HL-60 (cell line): ENCODE measurements at regions not wholly inside any gene's neighbourhood (a gene's known extent, or its start where the extent isn't known, plus 50 kb on each side); places are given as distances from the start of the nearest gene placed in this dataset.

Experiments used
- DNase-seq, 2 experiments: peaks; one replicate each; pipeline ENCODE4 v3.0.0-alpha.2; 2010 to 2020; ENCODE audit warnings: low read depth in 1 of 2, low spot score in 1 of 2
- H3K27ac ChIP-seq: fragments of 250-450 bp; sonication (Bioruptor Pico); replicated peaks from 2 replicates; pipeline ENCODE4 v1.5.1; 2020; ENCODE audit warnings: mild to moderate bottlenecking, moderate library complexity
- H3K27me3 ChIP-seq: fragments of 250-450 bp; sonication (Bioruptor Pico); 2 replicates; pipeline ENCODE4 v1.5.1; 2021; ENCODE audit warnings: mild to moderate bottlenecking, moderate library complexity; ENCODE audit not compliant: insufficient read depth, poor library complexity, severe bottlenecking
- H3K4me3 ChIP-seq: replicated peaks from 2 replicates; pipeline ENCODE4 v1.5.1; 2011; ENCODE audit warnings: mild to moderate bottlenecking, control low read depth, low read length; ENCODE audit not compliant: insufficient read depth
- CTCF ChIP-seq: IDR thresholded peaks from one replicate; pipeline ENCODE4 v1.5.1; 2011; ENCODE audit warnings: low read length, control low read depth, inconsistent platforms; ENCODE audit not compliant: insufficient read depth
- GABPA ChIP-seq: IDR thresholded peaks from 2 replicates; pipeline ENCODE4 v1.6.1; 2012; ENCODE audit warnings: low read depth
- POLR2AphosphoS5 ChIP-seq: IDR thresholded peaks from 2 replicates; pipeline ENCODE4 v1.6.1; 2012; ENCODE audit warnings: low read depth
- REST ChIP-seq: IDR thresholded peaks from 2 replicates; pipeline ENCODE4 v1.6.1; 2012; ENCODE audit warnings: low read depth; ENCODE audit not compliant: insufficient replicate concordance
- SPI1 ChIP-seq: IDR thresholded peaks from 2 replicates; pipeline ENCODE4 v1.6.1; 2012; ENCODE audit warnings: low read depth, mild to moderate bottlenecking, borderline replicate concordance

DNA sequence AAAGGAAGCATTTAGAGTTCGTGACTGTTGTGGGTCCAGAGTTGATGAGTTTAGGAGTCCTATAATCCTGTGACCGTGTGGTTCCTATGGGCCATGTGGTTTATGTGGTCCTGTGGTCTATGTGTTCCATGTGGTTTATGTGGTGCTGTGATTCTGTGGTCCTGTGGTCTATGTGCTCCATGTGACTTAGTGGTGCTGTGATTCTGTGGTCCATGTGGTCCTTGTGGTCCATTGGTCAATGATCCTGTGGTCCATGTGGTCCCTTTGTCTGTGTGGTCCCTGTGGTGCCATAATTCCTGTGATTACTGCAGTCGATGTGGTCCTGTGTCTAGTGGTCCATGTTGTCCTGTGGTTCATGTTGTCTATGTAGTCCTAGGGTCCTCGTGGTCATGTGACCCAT lies 167.3 kb downstream of the TMEM18 start:
- H3K27ac ChIP-seq = no peak overlapping the region
- TF ChIP-seq GABPA (no peak), CTCF (no peak), SPI1 (no peak), POLR2AphosphoS5 (no peak), REST (no peak)
- no peaks in the 10 kb centered on the region for H3K27me3 ChIP-seq
- no peak overlapping the region for H3K4me3 ChIP-seq
- DNase-seq = no peak

GRCh38 chr2:508121-508520 lies 169.1 kb downstream of the TMEM18 start:
- Histone ChIP-seq H3K4me3 (no peak overlapping the region), H3K27me3 (no peaks in the 10 kb centered on the region), H3K27ac (no peak overlapping the region)
- no peak for TF ChIP-seq POLR2AphosphoS5
- TF ChIP-seq CTCF = no peak
- TF ChIP-seq GABPA = no peak
- TF ChIP-seq REST = no peak
- no peak for TF ChIP-seq SPI1
- no peak for DNase-seq

GRCh38 chr2:506866-507265 lies 170.3 kb downstream of the TMEM18 start:
- Histone ChIP-seq H3K27ac (no peak overlapping the region), H3K27me3 (no peaks in the 10 kb centered on the region), H3K4me3 (no peak overlapping the region)
- no peak for DNase-seq
- TF ChIP-seq POLR2AphosphoS5 (no peak), CTCF (no peak), SPI1 (no peak), GABPA (no peak), REST (no peak)
